NCI-H2227 (cell line): ENCODE measurements at regions not wholly inside any gene's neighbourhood (a gene's known extent, or its start where the extent isn't known, plus 50 kb on each side); places are given as distances from the start of the nearest gene placed in this dataset.
"Not testable (repeated sequence)": the region's sequence is repeated elsewhere in the genome, so short reads cannot be mapped to it uniquely, and the experiment has no call there.

Experiments used
- DNase-seq: peaks from one replicate; lab custom pipeline; 2025; ENCODE audit not compliant: unreplicated experiment; lab: John Stamatoyannopoulos, UW

DNA sequence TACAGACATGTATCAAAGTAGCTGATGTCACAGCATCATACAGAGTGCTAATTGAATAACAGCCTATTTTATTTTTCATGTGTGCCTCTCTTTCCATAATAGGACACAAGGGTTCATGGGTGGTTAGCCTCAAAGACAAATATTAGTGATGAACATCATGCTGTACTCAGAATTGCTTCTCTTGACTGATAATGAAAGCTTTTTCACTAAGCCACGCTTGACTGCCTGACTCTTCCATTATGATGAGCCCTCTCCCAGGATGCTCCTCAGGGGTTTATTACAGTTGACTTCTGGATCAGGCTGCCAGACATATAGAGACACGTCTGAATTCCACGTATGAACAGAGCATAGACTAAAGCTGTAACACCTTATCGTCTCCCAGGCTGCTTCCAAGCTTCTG lies 2757.5 kb downstream of the PCDH7 start:
- no peak for DNase-seq

DNA sequence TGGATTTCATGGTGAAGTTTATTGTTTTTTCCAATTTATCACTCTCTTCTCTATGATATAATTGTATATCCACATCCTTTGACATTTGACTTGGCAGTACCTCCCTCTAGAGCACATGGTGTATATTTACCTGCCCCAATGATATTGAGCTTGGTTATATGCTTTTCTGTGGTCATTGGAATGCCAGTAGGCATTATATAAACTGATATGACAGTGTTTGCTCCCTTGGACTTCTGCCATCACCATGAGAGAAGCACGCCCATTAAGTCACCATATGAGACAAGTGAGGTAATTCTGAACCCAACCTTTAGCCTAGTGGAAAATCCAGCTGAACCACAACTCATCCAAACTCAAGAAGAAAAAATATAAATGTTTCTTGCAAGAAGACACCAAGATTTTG lies 2761.5 kb downstream of the ARAP2 start:
- no peak for DNase-seq

DNA sequence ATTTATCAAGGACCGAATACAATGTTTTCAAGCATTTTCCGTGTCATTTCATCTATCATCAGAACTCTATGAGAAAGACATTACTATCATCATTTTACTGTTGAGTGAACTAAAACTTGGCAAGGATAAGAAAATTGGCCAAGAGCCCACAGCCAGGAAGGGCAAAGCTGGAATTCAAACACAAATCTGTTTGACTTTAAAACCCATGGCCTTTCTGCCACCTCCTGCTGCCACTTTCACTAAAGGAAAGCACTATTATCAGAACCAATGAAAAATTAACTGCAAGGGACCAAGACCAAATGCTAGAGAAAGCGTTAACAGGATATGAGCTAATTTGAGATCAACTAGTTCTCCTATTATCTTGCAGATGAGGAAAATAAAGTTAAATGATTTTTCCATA lies 2759.2 kb downstream of the ARAP2 start:
- DNase-seq: no peak

DNA sequence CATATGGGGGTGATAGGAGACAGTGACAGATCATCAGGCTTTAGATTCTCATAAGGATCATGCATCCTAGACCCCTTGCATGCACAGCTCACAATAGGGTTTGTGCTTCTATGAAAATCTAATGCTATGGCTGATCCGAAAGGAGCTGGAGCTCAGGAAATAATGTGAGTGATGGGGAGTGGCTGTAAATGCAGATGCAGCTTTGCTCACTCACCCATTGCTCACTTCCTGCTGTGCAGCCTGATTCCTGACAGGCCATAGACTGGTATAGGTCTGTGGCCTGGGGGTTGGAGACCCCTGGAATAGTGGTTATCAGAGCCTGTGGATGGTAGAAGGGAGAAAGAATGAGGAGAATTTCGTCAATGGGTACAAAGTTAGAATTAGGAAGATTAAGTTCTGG lies 2751.1 kb downstream of the ARAP2 start:
- no peak for DNase-seq

DNA sequence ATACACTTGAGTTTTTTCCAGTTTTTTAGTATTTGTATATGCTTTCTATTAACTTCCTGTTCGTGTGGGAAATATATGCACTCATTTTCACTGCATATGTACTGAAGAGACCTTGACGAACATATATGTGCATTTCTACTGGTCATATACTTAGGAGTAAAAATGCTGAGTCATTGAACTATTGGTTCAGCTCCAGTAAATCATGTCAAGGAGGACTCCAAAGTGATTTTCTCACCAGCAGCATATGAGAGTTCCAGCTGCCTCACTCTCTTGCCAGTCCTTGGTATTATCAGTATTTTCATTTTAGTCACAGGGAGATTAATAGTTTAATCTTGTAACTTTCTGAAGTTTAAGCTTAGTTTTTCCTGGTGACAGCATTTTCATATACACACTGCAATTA lies 2750.2 kb downstream of the ARAP2 start:
- no peak for DNase-seq

DNA sequence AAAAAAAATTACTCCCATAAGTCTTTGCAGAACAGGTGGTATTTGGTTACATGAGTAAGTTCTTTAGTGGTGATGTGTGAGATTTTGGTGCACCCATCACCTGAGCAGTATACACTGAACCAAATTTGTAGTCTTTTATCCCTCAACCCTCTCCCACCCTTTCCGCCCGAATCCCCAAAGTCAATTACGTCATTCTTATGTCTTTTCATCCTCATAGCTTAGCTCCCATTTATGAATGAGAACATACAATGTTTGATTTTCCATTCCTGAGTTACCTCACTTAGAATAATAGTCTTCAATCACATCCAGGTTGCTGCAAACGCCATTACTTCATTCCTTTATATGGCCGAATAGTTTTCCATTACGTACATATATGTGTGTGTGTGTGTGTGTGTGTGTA lies 2742.7 kb downstream of the ARAP2 start:
- DNase-seq: not testable (repeated sequence)

DNA sequence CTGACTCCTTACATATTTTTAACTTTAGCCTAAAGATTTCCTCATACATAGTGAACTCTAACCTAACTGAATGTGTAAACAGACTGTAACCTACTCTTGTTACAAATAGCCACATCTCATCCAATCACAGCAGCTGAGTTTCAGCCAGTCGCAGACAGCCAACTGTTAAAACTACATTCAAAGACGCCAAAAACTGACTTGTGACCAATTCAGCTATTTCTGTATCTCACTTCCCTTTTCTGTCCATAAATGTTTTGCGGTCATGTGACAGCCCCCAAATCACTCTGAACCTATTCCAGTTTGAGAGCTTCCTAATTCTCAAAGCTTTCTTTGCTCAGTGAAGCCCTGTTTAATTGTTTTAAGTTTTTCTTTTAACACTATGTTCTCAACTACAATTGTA lies 2731.9 kb downstream of the ARAP2 start:
- DNase-seq: no peak

DNA sequence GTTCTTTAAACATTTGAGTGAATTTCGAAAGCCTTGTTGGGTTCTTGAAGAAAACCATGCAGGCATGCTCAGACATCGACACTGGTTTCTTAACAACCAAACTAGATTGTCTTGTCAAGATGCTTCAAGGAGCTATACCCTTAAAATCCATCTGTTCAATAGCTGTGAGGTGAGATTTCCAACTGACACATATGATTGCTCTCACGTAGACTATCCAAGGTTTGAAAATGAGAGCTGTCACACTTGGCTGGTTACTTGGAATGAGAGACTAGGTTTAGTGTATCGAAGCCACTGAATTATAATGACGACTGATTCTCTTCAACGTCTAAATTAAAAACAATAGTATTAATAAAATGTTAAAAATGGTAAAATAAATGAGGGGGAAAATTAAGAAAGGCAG lies 2725.5 kb downstream of the ARAP2 start:
- DNase-seq: no peak

DNA sequence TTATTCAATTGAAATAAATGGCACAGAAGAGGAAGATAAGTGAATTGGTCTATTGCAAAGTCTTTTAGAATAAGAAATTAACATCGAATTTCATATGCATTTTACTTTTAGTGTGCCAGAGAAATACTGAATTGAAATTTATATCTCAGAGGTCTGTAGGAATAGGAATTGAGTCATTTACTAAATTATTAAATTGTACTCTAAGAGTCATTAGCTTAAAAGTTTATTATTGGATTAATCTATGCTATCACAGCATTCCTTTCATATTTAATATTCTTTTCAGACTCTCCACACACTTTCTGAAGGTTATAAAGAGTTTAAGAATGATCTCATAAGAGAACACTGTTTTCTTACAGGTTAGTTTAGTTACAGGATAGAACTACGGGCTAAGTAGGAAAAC lies 2711.5 kb downstream of the ARAP2 start:
- no peak for DNase-seq

DNA sequence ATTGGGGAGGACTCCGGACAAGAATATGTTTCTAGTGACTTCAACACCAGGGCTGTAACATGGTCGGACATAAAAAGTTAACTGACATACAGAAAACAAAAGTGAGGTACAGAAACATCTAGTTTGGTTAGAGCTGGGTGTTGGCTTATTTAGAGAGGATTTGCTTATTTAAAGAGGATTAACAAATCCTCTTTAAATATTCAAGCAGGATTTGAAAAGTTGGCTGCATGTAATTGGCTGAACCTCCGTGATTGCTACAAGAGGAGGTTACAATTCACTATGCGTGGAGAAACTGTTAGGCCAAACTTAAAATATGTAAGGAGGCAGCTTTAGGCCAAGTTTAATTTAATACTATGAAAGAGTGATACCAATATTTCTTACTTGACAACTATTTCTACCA lies 2707.4 kb downstream of the ARAP2 start:
- no peak for DNase-seq

DNA sequence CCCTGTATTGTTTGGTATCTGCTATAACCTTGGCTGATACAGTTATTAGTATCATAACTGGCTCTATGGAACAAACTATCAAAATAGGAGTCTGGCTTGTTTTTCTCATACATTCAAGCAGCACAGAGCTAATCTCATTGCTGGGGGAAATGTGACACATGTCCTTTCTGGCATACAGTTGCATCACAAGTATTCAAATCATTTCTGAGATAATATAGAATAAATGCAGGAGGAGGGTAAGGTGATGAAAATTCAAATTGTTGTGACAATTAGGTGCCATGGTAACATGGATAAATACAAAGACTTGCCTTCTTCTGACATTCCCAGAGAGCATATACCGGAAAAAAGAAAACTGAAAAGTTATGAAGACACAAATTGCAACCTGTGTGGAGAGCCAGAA lies 2706.8 kb downstream of the ARAP2 start:
- DNase-seq: no peak

DNA sequence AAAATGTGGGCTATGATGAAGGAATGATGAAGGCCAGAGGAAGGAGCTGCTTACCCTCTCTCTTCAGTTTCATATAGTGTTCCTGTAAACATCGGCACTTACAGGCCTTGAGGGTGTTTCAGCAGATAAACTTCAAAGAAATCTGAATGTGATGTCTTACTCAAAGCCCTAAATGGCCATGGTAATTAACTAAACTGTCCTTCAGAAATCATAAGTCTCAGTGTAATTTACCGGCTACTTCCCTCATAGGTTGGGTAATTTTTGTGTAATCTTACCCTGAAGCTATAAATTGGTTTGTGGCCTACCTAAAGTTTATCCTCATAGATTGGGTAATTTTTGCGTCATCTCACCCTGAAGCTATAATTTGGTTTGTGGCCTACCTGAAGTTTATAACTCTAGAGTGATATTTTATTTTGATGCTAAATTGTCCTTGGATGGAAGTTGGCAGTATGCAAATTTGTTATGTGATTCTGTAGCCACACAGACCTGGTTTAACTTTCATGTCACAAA lies 2700.3 kb downstream of the ARAP2 start:
- DNase-seq: no peak

DNA sequence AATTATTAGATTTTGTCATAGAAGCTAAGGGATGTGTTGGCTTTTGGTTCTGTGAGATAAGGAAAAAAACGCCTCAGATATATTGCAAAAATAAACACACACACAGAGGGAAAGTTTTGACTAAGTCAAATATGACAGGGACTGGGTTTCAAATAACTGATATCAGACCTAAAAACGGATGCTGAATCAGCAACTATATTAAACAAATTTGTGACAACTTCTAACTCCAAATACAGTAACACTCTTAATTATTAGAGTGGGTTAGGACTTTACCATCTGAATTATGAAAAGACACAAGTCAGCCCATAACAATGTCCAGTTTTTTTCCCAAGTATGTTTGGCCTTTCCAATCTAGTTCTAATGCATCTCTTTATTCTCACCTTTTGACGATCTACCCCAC lies 2693.1 kb downstream of the ARAP2 start:
- DNase-seq: no peak

DNA sequence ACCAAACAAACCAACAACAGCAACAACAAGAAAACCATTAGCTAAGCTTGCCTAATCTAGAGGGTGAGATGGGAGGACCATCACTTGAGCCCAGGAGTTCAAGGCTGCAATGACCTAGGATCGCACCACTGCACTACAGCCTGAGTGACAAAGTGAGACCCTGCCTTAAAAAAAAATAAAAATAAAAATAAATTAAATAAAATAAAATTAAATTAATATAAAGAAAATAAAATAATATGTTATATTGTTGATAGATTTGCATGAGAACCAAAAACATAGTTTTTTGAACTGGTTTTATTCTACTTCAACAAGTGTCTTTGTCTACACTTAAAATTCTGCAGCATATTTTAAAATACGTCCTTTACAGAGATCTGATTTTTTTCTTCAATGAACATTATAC lies 2683.1 kb downstream of the ARAP2 start:
- no peak for DNase-seq

DNA sequence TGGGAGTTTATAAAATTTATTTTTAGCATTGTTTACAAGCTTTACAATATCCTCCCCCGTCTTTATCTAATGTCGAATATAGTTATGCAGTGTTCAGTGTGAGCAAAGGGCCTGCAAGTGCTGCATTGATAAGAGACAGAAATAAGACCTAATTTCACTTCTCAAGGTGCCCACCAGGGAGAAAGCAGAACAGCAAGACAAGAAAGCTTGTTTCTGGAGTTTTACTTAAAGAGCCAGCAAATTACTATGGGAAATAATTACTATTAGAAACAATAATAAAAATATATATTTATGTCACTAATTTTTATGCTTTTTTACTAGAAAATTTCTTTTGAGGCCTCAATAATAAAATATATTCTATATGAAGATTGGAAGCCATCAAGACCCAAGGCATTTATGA lies 2677.7 kb downstream of the ARAP2 start:
- no peak for DNase-seq

DNA sequence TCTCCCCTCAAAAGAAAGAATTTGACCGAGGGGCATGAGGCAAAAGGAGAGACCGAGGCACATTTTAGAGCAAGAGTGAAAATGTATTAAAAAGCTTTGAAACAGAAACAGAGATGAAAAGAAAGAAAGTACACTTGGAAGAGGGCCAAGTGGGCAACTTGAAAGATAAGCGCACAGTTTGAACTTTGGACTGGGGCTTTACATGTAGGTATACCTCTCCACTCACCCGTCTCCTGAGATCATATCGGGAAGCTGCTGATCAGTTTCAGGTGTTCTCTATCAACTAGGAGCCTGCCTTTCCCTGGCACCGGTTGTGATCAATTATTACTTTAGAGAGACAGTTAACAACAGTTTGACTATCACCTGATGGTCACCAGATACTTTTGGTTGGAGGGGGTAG lies 2666.5 kb downstream of the ARAP2 start:
- DNase-seq: no peak

DNA sequence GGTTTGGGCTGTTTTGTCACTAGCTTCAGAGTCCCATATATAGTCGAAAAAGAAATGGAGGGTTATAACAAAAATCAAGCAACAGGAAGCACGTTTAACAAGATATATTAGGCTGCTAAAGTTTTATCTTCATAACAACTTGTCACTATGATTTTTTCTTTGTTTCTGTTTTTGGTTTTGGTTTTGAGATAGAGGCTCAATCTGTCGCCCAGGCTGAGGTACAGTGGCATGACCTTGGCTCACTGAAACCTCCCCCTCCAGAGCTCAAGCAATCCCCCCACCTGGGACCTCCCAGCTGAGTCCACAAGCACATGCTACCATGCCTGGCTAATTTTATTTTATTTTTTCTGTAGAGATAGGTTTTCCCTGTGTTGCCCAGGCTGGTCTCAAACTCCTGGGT lies 2664.4 kb downstream of the ARAP2 start:
- DNase-seq: no peak

DNA sequence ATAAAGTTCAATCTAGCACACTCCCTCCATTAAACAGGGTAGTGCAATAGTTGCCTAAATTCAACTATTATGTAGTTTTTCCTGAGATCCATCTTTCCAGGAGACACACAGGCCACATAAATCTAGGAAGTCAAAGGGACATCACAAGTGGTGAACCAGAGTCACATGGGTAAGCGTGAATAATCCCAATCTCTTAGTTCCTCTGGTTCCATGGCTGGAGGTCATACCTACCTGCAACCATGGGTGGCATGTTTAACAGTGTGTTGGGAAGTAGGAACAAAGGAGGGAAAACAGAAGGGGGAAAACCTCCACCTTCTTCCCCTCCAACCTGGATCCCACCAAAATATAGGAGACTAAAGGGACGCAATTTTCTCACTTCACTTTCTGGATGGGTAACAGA lies 2651.6 kb downstream of the ARAP2 start:
- no peak for DNase-seq

DNA sequence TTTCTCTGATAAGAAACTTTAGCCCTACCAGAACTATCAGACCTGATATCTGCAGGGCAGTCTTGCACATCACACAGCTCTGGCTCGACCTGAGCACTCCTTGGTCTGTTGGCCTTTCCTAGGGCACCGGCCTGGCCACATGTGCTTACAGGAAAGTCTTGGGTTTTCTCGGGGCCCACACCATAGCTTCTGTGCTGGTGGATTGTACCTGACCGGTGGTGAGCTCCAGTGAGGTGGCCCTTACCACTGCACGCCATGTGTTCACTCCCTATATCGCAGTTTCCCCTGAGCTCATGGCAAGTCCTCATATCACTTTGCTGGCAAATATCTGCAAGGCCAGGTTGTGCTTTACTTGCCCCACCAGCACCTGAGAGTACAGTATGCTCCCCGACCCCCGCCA lies 2637.4 kb downstream of the ARAP2 start:
- DNase-seq: no peak

DNA sequence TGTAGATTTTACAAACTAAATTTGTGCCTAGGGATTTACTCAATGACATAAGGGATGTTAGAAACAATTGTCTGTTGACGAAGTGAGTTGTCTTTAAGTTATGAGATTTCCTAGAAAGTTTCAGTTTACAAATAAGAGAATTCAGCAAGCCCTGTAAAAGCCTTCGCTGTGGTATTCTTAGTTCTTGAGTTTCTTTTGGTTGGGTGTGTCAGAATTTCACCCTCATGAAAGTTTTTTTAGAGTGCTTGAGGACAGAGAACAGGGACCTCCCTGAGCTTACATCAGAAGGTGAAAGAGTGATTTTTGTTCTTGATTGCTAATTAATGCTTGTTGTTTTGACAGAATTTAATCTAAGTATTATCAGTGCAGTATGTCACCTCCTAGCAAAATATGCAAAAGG lies 2628.2 kb downstream of the ARAP2 start:
- no peak for DNase-seq

DNA sequence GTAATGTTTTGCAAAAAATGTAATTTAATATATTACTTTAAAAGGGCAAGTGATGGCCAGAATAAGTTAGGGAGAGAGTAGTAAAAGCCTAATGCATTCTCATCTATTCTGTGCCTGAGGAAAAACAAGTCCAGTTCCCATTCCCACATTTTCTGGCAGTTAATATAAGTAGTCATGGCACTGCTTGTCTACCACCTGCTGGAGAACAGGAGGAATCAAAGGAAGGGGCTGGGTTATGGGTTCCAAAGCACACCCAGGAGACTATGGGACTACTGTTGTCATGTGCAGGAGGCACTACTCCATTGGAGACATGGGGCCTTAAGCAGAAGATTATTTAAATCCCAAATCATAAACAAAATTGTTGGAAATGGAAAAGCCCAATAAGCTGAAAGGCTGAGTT lies 2618.6 kb downstream of the ARAP2 start:
- DNase-seq: no peak

DNA sequence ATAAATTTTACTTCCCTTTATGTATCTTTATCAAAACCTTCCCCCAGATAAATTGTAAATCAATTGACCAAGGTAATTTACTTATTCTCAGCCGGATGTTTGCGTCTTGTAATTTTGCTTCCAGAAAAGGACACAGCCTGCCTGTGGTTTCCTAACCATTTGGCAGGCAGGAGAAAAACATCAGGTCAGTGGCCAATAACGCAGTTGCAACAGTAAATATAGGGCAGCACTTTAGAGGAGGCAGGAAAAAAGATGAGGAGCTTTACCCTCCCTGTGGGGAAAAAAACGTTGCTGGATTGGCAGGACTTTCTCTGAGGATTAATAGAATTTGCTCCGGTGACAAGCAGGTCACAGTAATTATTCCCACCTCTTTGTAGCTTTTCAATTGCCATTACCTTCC lies 2618.1 kb downstream of the ARAP2 start:
- no peak for DNase-seq

DNA sequence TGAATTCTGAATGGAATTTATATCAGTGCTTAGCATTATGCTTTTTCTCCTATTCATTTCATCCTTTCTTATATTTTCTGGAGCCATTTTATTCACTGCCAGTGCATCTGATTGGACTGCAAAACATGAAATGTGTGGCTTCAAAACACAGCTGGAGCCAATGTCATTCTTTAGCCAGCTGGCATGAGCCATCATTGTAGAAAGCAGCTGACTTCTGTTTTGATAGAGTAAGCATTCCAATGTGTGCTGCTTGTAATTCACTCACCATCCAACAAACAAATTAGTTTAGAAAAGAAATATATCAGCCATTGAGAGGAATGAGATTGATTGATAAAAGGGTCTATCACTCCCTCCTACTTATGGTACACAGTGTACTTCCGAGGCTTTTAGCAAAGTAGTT lies 2616.0 kb downstream of the ARAP2 start:
- DNase-seq: no peak

DNA sequence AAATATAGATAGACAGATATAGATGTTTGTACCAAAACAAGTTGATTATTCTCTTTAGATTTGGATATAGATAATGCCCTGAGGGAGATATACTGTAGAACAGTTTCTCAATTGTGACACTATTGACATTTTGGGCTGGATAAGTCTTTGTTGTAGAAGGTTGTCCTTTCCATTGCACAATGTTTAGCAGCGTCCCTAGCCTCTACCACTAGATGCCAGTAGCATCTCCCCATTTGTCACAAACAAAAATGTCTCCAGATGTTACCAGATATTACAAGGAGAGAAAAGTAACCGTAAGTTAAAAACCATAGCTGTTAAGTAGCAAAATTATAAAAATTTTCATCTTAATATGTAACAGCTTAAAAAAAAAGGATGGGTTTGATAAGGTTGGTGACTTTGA lies 2595.3 kb downstream of the ARAP2 start:
- DNase-seq: no peak
